ENCODE measurements at regions not wholly inside any gene's neighbourhood (a gene's known extent, or its start where the extent isn't known, plus 50 kb on each side); places are given as distances from the start of the nearest gene placed in this dataset.

GRCh38 chr20:19067986-19068385 lies 144.5 kb upstream of the SLC24A3 start:
- no peak for DNase-seq
- H3K36me3 Mint-ChIP-seq (ENCODE audit: low read depth) = no peaks in the 10 kb centered on the region
- peaks cover 52% of the 10 kb centered on the region for H3K9me3 Mint-ChIP-seq
- H3K27ac Mint-ChIP-seq = no peak overlapping the region
- no peaks in the 10 kb centered on the region for H3K4me1 Mint-ChIP-seq
- H3K4me3 Mint-ChIP-seq = no peak overlapping the region
- no peak for TF ChIP-seq CTCF (IDR thresholded peaks at IDR 0.05)
- H3K27me3 Mint-ChIP-seq (ENCODE audit: low read depth, poor library complexity) = peaks cover 10% of the 10 kb centered on the region

- Mint-ChIP-seq H3K9me3 (peaks cover 35% of the 10 kb centered on the region), H3K27ac (no peak overlapping the region), H3K27me3 (ENCODE audit: low read depth, poor library complexity) (peaks cover 14% of the 10 kb centered on the region), H3K4me1 (no peaks in the 10 kb centered on the region), H3K4me3 (no peak overlapping the region), H3K36me3 (ENCODE audit: low read depth) (no peaks in the 10 kb centered on the region)
- no peak for DNase-seq
- no peak for TF ChIP-seq CTCF (IDR thresholded peaks at IDR 0.05)
These were observed 142.4 kb upstream of the SLC24A3 start for GRCh38 chr20:19070026-19070425.

- H3K27ac Mint-ChIP-seq = no peak overlapping the region
- TF ChIP-seq CTCF (IDR thresholded peaks at IDR 0.05) = no peak
- H3K4me1 Mint-ChIP-seq = no peaks in the 10 kb centered on the region
- no peak for DNase-seq
- peaks cover 26% of the 10 kb centered on the region for H3K9me3 Mint-ChIP-seq
- H3K27me3 Mint-ChIP-seq (ENCODE audit: low read depth, poor library complexity) = peaks cover 14% of the 10 kb centered on the region
- no peaks in the 10 kb centered on the region for H3K36me3 Mint-ChIP-seq (ENCODE audit: low read depth)
- no peak overlapping the region for H3K4me3 Mint-ChIP-seq
These were observed 141.6 kb upstream of the SLC24A3 start for GRCh38 chr20:19070681-19071445.

GRCh38 chr20:19071446-19071725 lies 141.1 kb upstream of the SLC24A3 start:
- H3K27me3 Mint-ChIP-seq (ENCODE audit: low read depth, poor library complexity) = peaks cover 14% of the 10 kb centered on the region
- no peaks in the 10 kb centered on the region for H3K4me1 Mint-ChIP-seq
- H3K27ac Mint-ChIP-seq = no peak overlapping the region
- no peak for TF ChIP-seq CTCF (IDR thresholded peaks at IDR 0.05)
- H3K9me3 Mint-ChIP-seq = peaks cover 23% of the 10 kb centered on the region
- H3K36me3 Mint-ChIP-seq (ENCODE audit: low read depth) = no peaks in the 10 kb centered on the region
- no peak overlapping the region for H3K4me3 Mint-ChIP-seq
- no peak for DNase-seq

- no peak for DNase-seq
- Mint-ChIP-seq H3K36me3 (ENCODE audit: low read depth) (no peaks in the 10 kb centered on the region), H3K4me3 (no peak overlapping the region), H3K27me3 (ENCODE audit: low read depth, poor library complexity) (peaks cover 14% of the 10 kb centered on the region), H3K9me3 (peaks cover 17% of the 10 kb centered on the region), H3K27ac (no peak overlapping the region), H3K4me1 (no peaks in the 10 kb centered on the region)
- no peak for TF ChIP-seq CTCF (IDR thresholded peaks at IDR 0.05)
These were observed 140.4 kb upstream of the SLC24A3 start for GRCh38 chr20:19071902-19072498.

- no peaks in the 10 kb centered on the region for H3K4me1 Mint-ChIP-seq
- peaks cover 14% of the 10 kb centered on the region for H3K27me3 Mint-ChIP-seq (ENCODE audit: low read depth, poor library complexity)
- no peak for DNase-seq
- H3K36me3 Mint-ChIP-seq (ENCODE audit: low read depth) = no peaks in the 10 kb centered on the region
- no peak for TF ChIP-seq CTCF (IDR thresholded peaks at IDR 0.05)
- H3K27ac Mint-ChIP-seq = no peak overlapping the region
- no peak overlapping the region for H3K4me3 Mint-ChIP-seq
- H3K9me3 Mint-ChIP-seq = peaks cover 8% of the 10 kb centered on the region
These were observed 139.5 kb upstream of the SLC24A3 start for GRCh38 chr20:19072988-19073387.
